Kasumi-1 (cell line): ENCODE measurements at regions not wholly inside any gene's neighbourhood (a gene's known extent, or its start where the extent isn't known, plus 50 kb on each side); places are given as distances from the start of the nearest gene placed in this dataset.
"Not testable (repeated sequence)": the region's sequence is repeated elsewhere in the genome, so short reads cannot be mapped to it uniquely, and the experiment has no call there.

Experiments
- DNase-seq, 2 experiments: peaks; one replicate each; lab custom pipeline; 2025; lab: John Stamatoyannopoulos, UW

DNA sequence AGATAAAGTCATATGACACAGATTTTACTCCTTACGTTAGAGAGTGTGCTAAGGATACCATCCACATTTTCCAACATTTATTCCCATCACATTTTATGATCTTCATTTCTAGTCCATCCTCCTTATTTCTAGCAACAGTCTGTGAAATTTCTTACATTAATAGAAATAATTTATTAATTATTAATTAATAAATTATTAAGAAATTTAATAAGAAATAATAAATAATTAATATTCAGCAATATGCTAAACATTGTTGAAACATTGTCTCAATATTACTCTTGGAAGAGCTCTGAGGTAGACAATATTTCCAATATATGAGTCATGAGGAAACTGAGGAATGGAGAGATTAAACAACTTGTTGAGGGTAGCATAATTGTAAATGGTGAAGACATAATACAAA, 1742.5 kb upstream of the CDH6 start:
- not testable (repeated sequence) for DNase-seq

DNA sequence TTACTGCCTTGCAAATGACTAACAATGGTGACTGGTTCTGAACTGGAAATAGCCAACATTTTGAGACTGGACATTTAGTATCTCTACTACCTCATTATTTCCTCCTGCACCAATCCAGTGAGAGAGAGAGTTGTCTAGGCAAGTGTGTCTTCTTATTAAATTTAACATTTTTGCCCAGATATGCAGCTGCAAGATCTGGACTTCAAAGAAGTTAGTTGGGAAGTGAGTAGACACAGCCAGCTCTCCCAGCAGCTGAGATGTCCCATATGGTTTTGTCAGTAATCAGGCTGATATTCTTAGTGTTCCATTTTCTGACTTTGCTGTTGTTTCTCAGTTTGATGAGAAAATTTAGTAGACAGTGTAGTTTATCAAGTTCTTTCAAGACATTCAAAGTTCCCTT, 1778.8 kb upstream of the CDH6 start:
- no peak for DNase-seq

DNA sequence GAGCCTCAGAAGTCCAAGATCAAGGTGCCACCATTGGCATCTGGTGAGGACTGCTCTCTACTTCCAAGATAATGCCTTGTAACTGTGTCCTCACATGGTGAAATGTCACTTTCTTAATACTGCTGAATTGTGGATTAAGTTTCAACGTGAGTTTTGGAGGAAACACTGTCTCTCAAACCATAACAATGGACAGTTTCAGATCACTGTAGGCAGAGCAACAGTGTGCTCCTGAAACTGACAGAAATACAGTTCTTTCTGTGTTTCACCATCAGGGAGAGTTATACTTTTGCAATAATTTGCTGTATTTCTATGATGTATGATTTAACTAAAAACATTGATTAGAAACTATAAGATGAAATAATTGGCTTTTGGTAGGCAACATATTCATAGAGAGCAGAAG, 1780.5 kb upstream of the CDH6 start:
- no peak for DNase-seq

DNA sequence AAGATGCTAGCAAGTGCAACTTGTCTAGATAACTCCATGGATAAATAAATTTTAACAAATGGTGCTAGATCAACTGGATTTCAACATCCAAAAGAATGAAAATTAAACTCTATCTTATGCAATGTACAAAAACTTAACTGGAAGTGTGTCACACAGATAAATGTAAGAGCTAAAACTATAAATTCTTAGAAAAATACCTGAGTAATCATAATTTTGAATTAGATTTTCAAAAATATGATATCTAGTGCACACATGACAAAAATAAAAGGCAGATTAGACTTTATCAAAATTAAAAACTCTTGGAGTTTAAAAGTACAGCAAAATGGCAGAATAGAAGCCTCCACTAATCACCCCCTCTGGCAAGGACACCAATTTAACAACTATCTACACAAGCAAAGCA, 1791.2 kb upstream of the CDH6 start:
- DNase-seq: no peak

DNA sequence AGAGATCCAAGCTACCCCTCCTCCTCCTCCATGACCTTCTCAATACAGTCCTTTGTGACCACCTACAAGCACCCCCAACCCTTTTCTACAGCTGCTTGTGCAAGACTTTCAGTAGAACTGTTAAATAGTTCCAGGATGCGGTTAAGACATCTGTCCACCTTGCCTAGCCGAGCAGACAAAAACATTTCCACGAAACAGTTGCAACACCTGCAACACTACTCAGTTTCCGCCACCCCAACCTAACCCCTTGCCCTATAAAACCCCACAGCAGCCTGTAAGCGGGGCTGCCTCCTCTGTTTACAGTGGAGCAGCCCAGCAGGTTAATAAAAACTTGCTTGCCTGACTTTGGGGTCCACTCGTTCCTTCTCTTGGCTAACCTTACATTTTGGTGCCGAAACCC, 1803.5 kb upstream of the CDH6 start:
- DNase-seq: no peak

DNA sequence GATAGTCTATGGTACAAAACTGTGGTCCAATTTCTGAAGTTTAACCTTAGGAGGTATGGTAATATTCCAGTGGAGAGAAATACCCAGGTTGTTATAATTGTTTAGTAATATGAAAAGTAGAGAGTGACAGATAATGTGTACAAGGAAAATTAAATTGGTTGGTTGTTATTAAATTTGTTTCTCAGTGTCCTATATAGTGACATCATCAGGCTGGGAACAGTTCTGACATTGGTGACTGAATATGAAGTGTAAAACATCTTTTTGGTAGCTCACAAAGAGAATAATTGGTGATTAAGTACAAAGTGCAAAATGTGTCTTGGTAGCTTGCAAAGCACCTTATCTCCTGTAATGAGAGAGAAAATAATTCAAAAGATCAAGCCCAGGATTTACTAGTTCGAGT, 1806.1 kb upstream of the CDH6 start:
- DNase-seq: no peak

DNA sequence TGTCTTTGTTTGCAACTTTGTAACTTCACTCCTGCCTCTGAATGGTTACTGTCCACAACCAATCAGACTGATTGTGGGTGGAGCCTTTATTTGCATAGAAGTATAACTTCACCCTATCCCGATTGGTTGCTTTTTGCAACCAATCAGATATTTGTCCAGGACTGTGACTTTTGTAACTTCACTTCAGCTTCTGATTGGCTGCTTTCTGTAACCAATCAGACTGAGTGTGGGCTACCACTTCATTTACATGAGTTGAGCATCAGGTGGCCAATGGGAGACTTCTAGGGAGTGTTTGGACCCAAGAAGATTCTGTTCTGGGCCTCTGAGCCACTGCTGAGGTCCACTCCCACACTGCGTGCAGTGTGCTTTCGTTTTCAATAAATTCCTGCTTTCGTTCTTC, 1810.7 kb upstream of the CDH6 start:
- no peak for DNase-seq

DNA sequence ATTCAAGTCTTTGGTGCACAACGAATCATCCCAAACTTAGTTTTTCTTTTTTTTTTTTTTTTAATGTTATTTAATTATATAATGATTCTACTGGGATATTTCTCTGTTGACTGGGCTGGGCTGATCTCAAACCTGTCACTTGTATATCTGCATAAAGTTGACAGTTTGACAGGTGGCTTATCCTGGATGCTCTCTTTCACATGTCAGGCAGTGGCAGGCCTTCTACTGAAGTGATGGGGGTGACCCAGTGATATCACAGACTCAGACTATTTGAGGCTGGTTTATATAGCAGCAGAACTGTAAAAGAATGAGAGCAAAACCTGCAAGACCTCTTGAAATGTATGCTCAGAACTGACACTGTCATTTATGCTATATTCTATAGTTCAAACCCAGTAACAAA, 1813.5 kb upstream of the CDH6 start:
- DNase-seq: no peak

DNA sequence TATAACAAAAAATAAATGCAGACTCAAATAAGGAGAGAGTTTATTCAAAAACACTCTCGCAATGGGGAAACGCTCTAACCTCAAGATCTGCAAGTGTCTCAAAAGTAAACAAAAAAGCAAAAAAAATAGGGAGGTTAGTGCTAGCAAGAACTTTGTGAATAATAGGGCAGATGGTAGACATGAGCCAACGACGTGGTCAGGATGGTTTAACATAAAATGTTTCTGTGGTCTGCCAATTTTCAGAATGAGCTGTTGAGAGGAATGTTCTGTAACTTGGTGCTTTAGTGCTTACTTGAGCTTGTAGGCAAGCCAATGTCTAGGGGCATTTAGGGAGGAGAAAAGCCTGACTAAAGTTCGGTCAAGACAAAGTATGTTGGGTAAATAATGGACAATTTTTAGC, 1813.9 kb upstream of the CDH6 start:
- no peak for DNase-seq

DNA sequence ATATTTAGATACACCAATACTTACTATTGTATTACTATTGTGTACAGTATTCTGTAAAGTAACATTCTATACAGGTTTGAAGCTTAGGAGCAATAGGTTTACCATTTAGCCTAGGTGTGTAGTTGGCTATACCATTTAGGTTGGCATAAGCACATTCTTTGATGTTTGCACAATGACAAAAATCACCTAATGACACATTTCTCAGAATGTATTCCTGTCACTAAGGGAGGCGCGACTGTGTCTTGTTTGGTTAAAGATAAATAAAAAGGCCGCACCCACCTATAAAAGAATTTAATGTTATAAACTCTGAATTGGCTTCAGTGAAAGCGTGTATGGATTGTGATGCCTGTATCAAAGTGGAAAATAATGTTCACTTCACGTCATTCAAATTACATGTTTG, 1815.4 kb upstream of the CDH6 start:
- no peak for DNase-seq

DNA sequence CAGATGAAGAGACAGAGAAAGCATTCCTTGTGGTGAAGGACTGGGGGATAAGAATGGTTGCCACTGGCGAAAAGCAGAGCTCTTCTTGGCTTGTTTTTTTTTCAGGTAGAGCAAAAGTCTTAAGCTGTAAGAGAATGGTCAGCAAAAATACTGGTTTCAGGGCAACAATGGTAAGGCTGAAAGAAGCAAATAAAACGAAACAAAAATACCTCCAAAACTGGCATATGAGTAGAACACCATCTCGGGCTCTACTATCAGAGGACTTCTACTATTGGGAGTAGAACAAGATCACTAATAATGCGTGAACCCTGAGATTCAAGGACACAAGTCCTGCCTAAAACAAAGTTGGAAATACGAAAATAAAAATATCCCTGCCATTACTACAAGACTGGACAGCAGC, 1823.2 kb upstream of the CDH6 start:
- DNase-seq: no peak

DNA sequence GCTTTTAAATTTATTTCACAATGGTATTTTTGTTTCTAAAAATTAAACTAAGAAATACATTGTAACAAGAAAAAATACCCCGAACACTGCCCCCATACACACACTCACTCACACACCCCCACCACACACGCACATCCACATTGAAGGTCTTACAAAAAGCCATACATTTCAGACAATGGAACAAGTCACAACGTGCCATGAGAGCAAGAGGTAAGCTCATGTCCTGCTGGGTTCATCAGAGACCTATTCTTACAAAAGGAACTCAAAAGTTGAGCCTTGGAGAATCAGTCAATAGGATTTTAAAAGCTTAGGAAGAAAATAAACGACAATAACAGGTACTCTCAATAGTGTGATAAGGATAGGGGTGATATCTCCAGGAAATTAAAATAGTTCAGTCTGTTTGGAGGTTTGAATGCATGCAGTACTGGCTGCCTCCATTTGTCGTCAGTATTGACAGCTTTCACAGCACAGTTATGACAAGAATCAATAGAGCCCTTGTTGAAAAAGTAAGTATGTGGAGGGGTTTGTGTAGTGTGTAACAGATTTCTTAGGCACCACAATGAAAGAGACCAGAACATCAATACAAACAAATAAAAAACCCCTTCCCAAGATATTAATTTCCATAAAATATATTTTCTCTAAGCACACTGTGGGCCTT, 1826.2 kb upstream of the CDH6 start:
- peak in 1 of 2 experiments; percentile 2 for DNase-seq

DNA sequence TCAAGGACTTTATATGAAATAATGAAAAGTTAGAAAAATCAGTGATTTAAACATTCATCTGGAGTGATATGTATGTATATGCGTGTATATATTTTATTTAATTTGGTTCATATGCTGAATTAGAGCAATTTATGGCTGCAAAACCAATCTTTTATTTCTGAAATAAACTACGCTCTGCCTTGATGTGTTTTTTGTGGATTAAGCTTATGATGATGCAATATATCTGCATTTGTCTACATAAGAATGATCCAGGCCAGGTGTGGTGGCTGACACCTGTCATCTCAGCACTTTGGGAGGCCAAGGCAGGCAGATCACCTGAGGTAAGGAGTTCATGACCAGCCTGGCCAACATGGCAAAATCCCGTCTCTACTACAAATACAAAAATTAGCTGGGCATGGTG, 1842.3 kb upstream of the CDH6 start:
- DNase-seq: no peak

DNA sequence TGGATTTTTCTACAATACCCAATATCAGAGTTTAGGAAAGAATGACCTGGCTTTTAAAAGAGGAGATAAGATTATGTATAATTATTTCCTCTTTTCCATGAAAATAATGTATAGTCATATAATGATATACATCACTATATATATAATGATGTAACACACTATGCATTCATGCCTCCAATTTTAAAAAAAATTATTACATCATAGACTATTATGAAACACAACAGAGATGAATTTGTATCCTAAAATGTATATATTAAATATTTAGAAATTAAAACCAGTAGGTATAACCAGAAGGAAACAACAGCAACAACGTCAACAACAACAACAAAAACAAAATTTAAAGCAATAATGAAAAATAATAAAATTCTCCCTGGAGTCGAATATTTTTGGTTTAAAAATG, 1856.5 kb upstream of the CDH6 start:
- DNase-seq: no peak

DNA sequence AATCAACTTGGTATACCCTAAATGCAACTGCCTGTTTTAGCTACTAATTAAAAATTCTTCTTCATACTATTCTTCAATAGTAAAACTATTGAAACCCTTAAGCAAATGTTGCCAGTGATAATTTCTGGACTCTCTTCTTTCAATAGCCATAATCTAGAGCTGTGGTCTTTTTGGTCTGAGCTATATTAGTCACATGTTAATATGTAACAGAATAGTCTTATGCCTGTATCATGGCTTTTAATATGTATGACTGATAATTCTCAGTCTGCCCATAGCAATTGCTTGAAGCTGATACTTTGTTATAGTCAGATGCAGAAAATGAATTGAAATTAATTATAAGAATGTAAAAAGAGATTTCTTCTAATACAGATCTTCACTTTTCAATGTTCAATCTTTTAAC, 1871.9 kb upstream of the CDH6 start:
- DNase-seq: no peak

DNA sequence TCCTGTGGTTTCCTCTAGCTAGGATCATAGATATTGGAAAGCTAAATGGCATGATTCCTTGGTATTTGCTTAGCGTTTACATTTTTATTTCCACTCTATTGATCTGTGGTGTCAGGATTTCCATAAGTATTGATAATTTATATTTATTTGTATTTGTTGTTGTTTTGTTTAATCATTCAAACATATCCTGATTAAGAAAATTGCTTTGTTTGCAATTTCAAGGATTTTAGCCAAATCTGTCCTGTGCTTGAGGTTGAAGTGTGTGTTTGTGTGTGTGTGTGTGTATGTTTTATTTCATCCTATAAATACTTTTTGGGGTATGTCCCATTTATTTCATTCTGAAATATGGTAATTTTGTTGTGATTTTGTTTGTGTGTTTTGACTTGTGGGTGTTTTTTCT, 1884.1 kb upstream of the CDH6 start:
- DNase-seq: no peak

DNA sequence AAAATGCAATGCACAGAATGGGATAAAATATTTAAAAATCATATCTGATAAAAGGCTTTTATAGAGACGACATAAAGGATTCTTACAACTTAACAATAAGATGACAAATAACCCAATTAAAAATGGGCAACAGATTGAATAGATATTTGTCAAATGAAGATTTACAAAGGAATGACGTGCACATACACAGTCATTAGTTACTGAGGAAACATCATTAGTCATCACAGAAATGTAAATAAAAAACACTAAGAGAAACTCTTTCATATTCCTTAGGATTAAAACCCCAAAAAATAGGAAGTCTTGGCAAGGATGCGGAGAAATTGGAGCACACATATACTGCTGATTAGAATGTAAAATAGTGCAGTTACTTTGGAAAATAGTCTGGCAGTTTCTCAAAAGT, 1886.0 kb upstream of the CDH6 start:
- DNase-seq: no peak

DNA sequence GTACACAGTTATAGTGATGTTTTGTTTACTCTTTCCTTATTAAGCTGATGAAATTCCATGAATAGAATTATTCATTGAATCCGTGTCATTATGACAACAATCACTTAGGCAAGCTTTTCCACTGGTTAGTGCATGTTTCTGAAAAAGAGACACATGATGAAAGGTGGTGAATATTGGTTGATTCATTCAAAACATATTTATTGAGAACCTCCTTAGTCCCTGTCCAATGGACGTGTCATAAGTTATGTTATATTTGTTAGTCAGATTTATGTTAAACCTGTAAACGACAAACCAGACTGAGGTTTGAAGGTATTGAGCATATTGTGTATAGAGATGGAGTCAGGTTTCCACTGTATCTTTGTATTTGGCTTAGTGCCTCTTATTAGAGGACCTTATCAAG, 1888.9 kb upstream of the CDH6 start:
- no peak for DNase-seq

DNA sequence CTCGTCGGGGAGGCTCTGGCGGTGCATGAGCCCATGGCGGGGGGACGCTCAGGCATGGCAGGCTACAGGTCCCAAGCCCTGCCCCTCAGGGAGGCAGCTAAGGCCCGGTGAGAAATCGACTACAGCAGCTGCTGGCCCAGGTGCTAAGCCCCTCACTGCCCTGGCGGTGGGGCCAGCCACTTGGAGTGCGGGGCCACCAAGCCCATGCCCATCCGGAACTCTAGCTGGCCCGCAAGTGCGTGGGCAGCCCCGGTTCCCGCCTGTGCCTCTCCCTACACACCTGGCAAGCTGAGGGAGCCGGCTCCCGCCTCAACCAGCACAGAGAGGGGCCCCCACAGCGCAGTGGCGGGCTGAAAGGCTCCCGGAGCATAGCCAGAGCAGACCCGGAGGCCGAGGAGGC, 1896.9 kb upstream of the CDH6 start:
- no peak for DNase-seq

DNA sequence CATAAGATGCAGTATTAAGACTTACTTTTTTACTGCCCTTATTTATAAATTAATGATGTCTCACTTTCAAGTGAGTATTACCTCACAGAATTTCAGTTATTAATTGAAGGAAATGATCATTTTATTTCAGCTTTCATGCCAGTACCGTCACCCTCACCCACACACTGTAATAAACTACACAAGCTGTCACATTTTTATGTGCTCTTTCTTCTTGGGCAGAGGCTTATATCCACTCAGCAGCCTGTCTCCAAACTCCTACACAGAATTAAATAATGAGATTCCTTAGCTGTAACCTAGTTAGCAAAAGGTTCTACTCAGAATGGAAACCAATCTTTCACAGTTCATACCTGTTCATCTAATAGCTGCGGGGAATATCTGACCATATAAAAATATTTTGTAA, 1915.8 kb upstream of the CDH6 start:
- no peak for DNase-seq

DNA sequence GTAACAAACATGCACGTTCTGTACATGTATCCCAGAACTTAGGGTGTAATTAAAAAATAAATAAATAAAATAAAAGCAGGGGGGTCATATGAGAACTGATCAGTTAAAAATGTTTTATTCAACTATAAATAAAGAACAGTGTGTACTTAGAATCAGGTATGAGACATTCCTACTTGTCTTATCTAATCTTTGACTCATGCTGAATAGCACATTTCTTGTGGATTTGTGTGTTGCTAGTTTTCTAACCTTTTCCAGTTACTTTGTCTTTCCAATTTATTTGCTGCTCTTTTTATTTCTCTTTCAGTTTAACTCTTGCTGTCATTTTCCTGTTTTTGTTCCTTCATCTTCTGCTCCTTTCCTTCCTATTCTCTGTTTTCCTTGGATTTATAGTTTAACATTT, 1917.1 kb upstream of the CDH6 start:
- no peak for DNase-seq

DNA sequence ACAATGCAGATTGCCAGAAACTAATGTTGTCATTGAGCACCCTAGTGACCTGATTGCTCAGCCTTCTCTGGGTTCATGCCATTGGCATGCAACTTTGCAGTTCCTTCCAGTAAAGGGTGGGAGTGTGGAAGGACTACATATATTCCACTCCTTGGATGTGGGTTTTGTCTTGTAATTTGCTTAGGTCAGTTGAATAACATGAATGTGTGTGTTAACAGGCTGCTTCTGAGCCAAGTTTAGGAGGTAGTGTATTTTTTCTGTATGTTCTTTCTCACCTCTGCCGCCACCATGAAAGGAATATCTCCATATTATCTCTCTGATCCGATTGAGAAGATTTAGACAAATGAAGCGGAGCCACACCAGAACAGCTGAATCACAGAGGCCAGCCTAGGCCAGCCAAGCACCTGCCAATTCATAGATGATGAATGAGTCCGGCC, 1929.6 kb upstream of the CDH6 start:
- DNase-seq: no peak

DNA sequence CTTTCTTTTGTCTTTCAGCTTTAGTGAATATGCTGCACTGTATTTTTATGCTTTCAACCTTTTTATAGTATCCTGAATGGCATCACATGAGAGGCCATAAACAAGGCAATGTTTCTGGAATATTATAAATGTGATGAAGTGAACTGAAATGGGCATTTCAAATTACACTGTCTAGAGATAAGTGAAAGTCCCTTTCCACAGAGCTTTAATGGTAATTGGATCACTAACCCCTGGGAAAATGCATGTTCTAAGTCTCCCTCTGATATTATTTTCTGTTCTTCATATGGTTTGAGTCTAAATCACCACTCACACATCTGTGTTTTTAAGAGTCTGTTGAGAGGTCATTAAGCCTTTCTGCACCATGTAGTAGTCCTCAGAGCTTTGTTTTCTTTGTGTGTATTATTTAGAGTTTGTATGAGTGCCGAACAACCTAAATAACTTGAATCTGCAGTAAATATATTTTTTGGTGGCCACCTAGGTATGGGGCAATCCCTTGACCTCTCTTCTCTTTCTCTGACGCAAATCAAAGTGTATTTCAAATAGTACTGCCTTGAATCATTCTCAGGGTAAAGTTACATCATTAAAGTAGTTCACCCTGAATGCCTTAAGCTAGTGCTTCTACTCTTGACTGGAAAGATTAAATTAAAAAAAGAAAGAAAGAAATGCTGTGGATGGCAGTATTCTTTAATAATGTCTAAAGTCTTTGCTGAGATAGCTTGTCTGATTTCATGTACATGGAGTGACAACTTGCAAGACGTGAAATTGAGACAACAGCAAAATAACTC, 1931.0 kb upstream of the CDH6 start:
- DNase-seq: no peak

DNA sequence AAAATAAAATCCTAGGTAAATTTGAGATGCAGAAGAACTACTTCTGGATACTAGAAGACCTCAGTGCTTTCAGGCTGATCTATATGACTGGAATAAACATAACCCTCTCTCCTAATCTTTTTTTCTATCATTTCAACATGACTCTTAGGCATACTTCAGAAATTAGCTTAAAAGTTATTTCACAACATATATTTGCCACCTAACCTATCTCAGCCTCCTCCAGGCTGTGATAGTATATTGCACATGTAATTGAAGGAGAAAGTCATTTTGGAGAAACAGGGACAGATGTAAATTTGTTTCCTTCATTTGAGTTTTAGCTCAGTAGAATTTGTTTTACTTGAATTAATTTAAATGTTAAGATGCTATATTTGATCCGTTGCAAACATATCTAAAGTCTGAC, 1932.3 kb upstream of the CDH6 start:
- no peak for DNase-seq
